ENCODE measurements at regions not wholly inside any gene's neighbourhood (a gene's known extent, or its start where the extent isn't known, plus 50 kb on each side); places are given as distances from the start of the nearest gene placed in this dataset.

GRCh38 chr7:155361346-155361680 lies 63.6 kb downstream of the INSIG1 start:
- no peak for TF ChIP-seq MYC (IDR thresholded peaks at IDR 0.05; ENCODE audit: low read depth, low read length)
- no peak for TF ChIP-seq POLR2A (IDR thresholded peaks at IDR 0.05; ENCODE audit: extremely low read depth, insufficient read length)
- TF ChIP-seq, protein P1, sequence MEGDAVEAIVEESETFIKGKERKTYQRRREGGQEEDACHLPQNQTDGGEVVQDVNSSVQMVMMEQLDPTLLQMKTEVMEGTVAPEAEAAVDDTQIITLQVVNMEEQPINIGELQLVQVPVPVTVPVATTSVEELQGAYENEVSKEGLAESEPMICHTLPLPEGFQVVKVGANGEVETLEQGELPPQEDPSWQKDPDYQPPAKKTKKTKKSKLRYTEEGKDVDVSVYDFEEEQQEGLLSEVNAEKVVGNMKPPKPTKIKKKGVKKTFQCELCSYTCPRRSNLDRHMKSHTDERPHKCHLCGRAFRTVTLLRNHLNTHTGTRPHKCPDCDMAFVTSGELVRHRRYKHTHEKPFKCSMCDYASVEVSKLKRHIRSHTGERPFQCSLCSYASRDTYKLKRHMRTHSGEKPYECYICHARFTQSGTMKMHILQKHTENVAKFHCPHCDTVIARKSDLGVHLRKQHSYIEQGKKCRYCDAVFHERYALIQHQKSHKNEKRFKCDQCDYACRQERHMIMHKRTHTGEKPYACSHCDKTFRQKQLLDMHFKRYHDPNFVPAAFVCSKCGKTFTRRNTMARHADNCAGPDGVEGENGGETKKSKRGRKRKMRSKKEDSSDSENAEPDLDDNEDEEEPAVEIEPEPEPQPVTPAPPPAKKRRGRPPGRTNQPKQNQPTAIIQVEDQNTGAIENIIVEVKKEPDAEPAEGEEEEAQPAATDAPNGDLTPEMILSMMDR (IDR thresholded peaks at IDR 0.05; ENCODE audit: low read depth, low read length), result no peak

Data from NB4 (cell line).